B cell (primary cell): ENCODE measurements at regions not wholly inside any gene's neighbourhood (a gene's known extent, or its start where the extent isn't known, plus 50 kb on each side); places are given as distances from the start of the nearest gene placed in this dataset.
"Not testable (repeated sequence)": the region's sequence is repeated elsewhere in the genome, so short reads cannot be mapped to it uniquely, and the experiment has no call there.

Source experiments
- ATAC-seq: fragments of 200-7000 bp; cut with Tn5 transposase; one replicate; pipeline ENCODE4 v1.10.0; 2021; ENCODE audit warnings: low read depth, mild to moderate bottlenecking, moderate number of reproducible peaks, moderate library complexity
- CTCF ChIA-PET: fragments of 350-600 bp; sonication (Branson Sonifier 250); formaldehyde crosslinking; loops from one replicate; lab custom pipeline; 2021; ENCODE audit warnings: antibody characterized with exemption, inconsistent platforms; lab: Charles Lee
- POLR2A ChIA-PET: fragments of 350-600 bp; sonication (Branson Sonifier 250); formaldehyde crosslinking; loops from one replicate; lab custom pipeline; 2021; ENCODE audit warnings: antibody characterized with exemption; lab: Charles Lee
- DNase-seq: peaks from one replicate; pipeline ENCODE4 v3.0.0; 2013
- H2AFZ ChIP-seq: 2 replicates; pipeline ENCODE4 v1.6.1; 2012; ENCODE audit warnings: mild to moderate bottlenecking, low read depth, low read length; ENCODE audit not compliant: insufficient read depth, poor library complexity, severe bottlenecking
- H3K27ac ChIP-seq, 2 donors: 1 replicate in 1 of 2; 2 replicates in 1 of 2; pipeline ENCODE4 v1.5.1; 2012 to 2013; ENCODE audit warnings: low read length in 2 of 2, mild to moderate bottlenecking in 2 of 2, moderate library complexity in 1 of 2
- H3K27me3 ChIP-seq, 4 experiments: fragments of 200-600 bp in 1 of 4; sonication (generic) in 1 of 4; replicated peaks in 1 of 4; 1 replicate in 2 of 4; 2 replicates in 2 of 4; pipeline versions ENCODE4 v1.6.1 to v1.7.0; 2013 to 2016; ENCODE audit warnings: low read length in 3 of 4, mild to moderate bottlenecking in 2 of 4, mixed read lengths in 1 of 4, moderate library complexity in 1 of 4; ENCODE audit not compliant: insufficient read depth in 4 of 4, control insufficient read depth in 3 of 4; ENCODE audit errors: control extremely low read depth in 1 of 4
- H3K36me3 ChIP-seq, 2 experiments: replicated peaks in 1 of 2; 1 replicate in 1 of 2; 2 replicates in 1 of 2; pipeline versions ENCODE4 v1.6.1 to v1.7.1; 2013; ENCODE audit warnings: low read length in 1 of 2; ENCODE audit not compliant: insufficient read depth in 2 of 2, control insufficient read depth in 1 of 2; ENCODE audit errors: control extremely low read depth in 1 of 2, extremely low read depth in 1 of 2
- H3K4me1 ChIP-seq, 2 donors: fragments of 200-600 bp in 1 of 2; sonication (generic) in 1 of 2; 1 replicate in 1 of 2; 2 replicates in 1 of 2; pipeline versions ENCODE4 v1.5.1 to v1.6.1; 2013 to 2017; ENCODE audit warnings: low read length in 2 of 2; ENCODE audit not compliant: control insufficient read depth in 2 of 2, insufficient read depth in 2 of 2
- H3K4me2 ChIP-seq: replicated peaks from 2 replicates; pipeline ENCODE3; 2012; ENCODE audit warnings: mild to moderate bottlenecking, low read depth, low read length; ENCODE audit not compliant: poor library complexity, severe bottlenecking
- H3K4me3 ChIP-seq, 5 experiments: fragments of 200-600 bp in 1 of 5; sonication (generic) in 1 of 5; 1 replicate in 3 of 5; 2 replicates in 2 of 5; pipeline versions ENCODE4 v1.5.1 to v1.7.0; 2011 to 2016; ENCODE audit warnings: low read length in 4 of 5, mild to moderate bottlenecking in 4 of 5, low read depth in 2 of 5, control low read depth in 1 of 5, moderate library complexity in 1 of 5; ENCODE audit not compliant: insufficient read depth in 1 of 5; ENCODE audit errors: control extremely low read depth in 1 of 5, extremely low read depth in 1 of 5
- H3K79me2 ChIP-seq: fragments of 200-600 bp; sonication (generic); one replicate; pipeline ENCODE4 v1.6.0; 2016; ENCODE audit warnings: low read length; ENCODE audit not compliant: control insufficient read depth, insufficient read depth
- H3K9ac ChIP-seq: fragments of 200-600 bp; sonication (generic); 2 replicates; pipeline ENCODE4 v1.6.1; 2017; ENCODE audit warnings: mild to moderate bottlenecking, low read length, moderate library complexity
- H3K9me3 ChIP-seq, 3 donors: one replicate each; pipeline versions ENCODE4 v1.6.1 to v1.7.1; 2013; ENCODE audit warnings: low read length in 2 of 3; ENCODE audit not compliant: control insufficient read depth in 2 of 3, insufficient read depth in 1 of 3; ENCODE audit errors: control extremely low read depth in 1 of 3
- H4K20me1 ChIP-seq: 2 replicates; pipeline ENCODE4 v1.6.0; 2012; ENCODE audit warnings: mild to moderate bottlenecking, low read length; ENCODE audit not compliant: insufficient read depth, control insufficient read depth, poor library complexity, severe bottlenecking
- H3K27ac Mint-ChIP-seq: one replicate; pipeline ENCODE4 v1.8.0; 2021; ENCODE audit warnings: mixed read lengths
- H3K27me3 Mint-ChIP-seq: one replicate; pipeline ENCODE4 v1.8.0; 2021; ENCODE audit warnings: mixed read lengths
- H3K4me1 Mint-ChIP-seq: one replicate; pipeline ENCODE4 v1.8.0; 2021; ENCODE audit warnings: mixed read lengths
- H3K4me3 Mint-ChIP-seq: one replicate; pipeline ENCODE4 v1.8.0; 2021; ENCODE audit warnings: mixed read lengths
- H3K9me3 Mint-ChIP-seq: one replicate; pipeline ENCODE4 v1.8.0; 2022; ENCODE audit warnings: mixed read lengths; ENCODE audit not compliant: insufficient read depth
- CTCF ChIP-seq: fragments of 200-600 bp; IDR thresholded peaks from one replicate; pipeline ENCODE4 v1.8.0; 2022; ENCODE audit warnings: antibody characterized with exemption, mild to moderate bottlenecking
- EZH2 ChIP-seq: IDR thresholded peaks from 2 replicates; pipeline ENCODE4 v1.6.1; 2012; ENCODE audit warnings: borderline replicate concordance, low read depth, mild to moderate bottlenecking, moderate library complexity, low read length; ENCODE audit not compliant: insufficient read depth, poor library complexity, severe bottlenecking
- WGBS: methylation state at CpG from one replicate; pipeline ENCODE4 v1.1.5; 2013; ENCODE audit warnings: missing lambda C conversion rate; ENCODE audit not compliant: insufficient coverage; 5-methylcytosine and 5-hydroxymethylcytosine counted together
- intact Hi-C: fragments of 100-400 bp; cut with micrococcal nuclease; formaldehyde crosslinking; loops from one replicate; pipeline ENCODE4 v1.10.0; 2022

GRCh38 chr1:219323426-219323825, 149.7 kb downstream of the LYPLAL1 start:
- no peak overlapping the region for H3K4me3 ChIP-seq
- no peak overlapping the region for H3K4me2 ChIP-seq
- H3K27me3 Mint-ChIP-seq = no peaks in the 10 kb centered on the region
- no peaks in the 10 kb centered on the region for H4K20me1 ChIP-seq
- H3K27me3 ChIP-seq = no peaks in the 10 kb centered on the region
- peaks cover 0 to 7% (median 0%) of the 10 kb centered on the region in 3 donors for H3K9me3 ChIP-seq
- TF ChIP-seq EZH2 (no peak), CTCF (no peak)
- no peaks in the 10 kb centered on the region for H3K4me1 ChIP-seq
- no peak overlapping the region for H3K27ac ChIP-seq
- no peak overlapping the region for H3K4me3 Mint-ChIP-seq
- H3K27ac Mint-ChIP-seq = no peak overlapping the region
- no peak overlapping the region for H3K9ac ChIP-seq
- DNase-seq (no peak), ATAC-seq (no peak)
- CTCF ChIA-PET = no interaction called here
- no peaks in the 10 kb centered on the region for H3K79me2 ChIP-seq
- H3K36me3 ChIP-seq = no peaks in the 10 kb centered on the region
- intact Hi-C loops = no loop called here
- 81% methylated on average over 2 of the region's 3 CpGs for WGBS
- H3K9me3 Mint-ChIP-seq = peaks cover 9% of the 10 kb centered on the region
- H2AFZ ChIP-seq = no peak overlapping the region
- H3K4me1 Mint-ChIP-seq = no peaks in the 10 kb centered on the region
- POLR2A ChIA-PET = no interaction called here

DNA sequence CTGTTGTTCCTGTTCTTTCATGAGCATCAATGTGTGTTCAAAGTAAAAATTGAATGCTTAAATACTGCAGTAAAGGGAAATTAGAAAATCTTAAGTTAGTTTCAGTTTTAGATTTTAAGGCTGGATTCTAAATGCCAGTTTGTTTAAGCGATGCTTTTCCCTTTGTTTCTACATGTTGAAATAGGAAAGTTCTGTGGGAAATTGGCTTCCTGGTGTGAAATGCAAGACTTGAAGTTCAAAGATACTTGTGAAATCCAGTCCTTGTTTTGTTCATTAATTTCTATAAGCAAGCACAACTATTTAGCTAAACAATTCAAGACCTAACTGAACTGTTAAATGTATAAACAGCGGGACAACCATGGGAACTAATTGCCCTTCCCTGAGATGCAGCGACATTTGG, 149.1 kb downstream of the LYPLAL1 start:
- intact Hi-C loops = no loop called here
- Histone ChIP-seq H2AFZ (no peak overlapping the region), H4K20me1 (no peaks in the 10 kb centered on the region), H3K9me3 (peaks cover 0 to 7% (median 0%) of the 10 kb centered on the region in 3 donors), H3K9ac (no peak overlapping the region), H3K27me3 (no peaks in the 10 kb centered on the region), H3K4me3 (no peak overlapping the region), H3K36me3 (no peaks in the 10 kb centered on the region), H3K27ac (no peak overlapping the region), H3K4me1 (no peaks in the 10 kb centered on the region), H3K4me2 (no peak overlapping the region), H3K79me2 (no peaks in the 10 kb centered on the region)
- Mint-ChIP-seq H3K9me3 (peaks cover 4% of the 10 kb centered on the region), H3K27ac (no peak overlapping the region), H3K4me3 (no peak overlapping the region), H3K4me1 (no peaks in the 10 kb centered on the region), H3K27me3 (no peaks in the 10 kb centered on the region)
- ATAC-seq (no peak), DNase-seq (no peak)
- whole genome bisulfite sequencing = no CpG with 5 or more reads among the region's 3 CpGs
- ChIA-PET POLR2A (no interaction called here), CTCF (no interaction called here)
- TF ChIP-seq EZH2 (no peak), CTCF (no peak)

DNA sequence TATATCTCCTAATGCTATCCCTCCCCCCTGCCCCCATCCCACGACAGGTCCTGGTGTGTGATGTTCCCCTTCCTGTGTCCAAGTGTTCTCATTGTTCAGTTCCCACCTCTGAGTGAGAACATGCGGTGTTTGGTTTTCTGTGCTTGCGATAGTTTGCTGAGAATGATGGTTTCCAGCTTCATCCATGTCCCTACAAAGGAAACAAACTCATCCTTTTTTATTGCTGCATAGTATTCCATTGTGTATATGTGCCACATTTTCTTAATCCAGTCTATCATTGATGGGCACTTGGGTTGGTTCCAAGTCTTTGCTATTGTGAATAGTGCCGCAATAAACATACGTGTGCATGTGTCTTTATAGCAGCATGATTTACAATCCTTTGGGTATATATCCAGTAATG, 146.9 kb downstream of the LYPLAL1 start:
- H2AFZ ChIP-seq, H3K4me2 ChIP-seq, H3K9me3 Mint-ChIP-seq, H3K27me3 ChIP-seq, H3K27ac Mint-ChIP-seq, CTCF ChIA-PET, H3K4me3 Mint-ChIP-seq, H3K36me3 ChIP-seq, H3K9ac ChIP-seq, ATAC-seq, H3K4me1 ChIP-seq, DNase-seq, H3K27me3 Mint-ChIP-seq, POLR2A ChIA-PET, intact Hi-C loops, H3K4me3 ChIP-seq, H3K79me2 ChIP-seq, H3K9me3 ChIP-seq, H3K27ac ChIP-seq, H4K20me1 ChIP-seq, H3K4me1 Mint-ChIP-seq: not testable (repeated sequence)
- WGBS = 60% methylated on average over 1 of the region's 5 CpGs
